Prostate gland (tissue), 2 donors: ENCODE measurements at regions not wholly inside any gene's neighbourhood (a gene's known extent, or its start where the extent isn't known, plus 50 kb on each side); places are given as distances from the start of the nearest gene placed in this dataset.

ENCODE experiments used
- DNase-seq: peaks from one replicate; pipeline ENCODE4 v3.0.0-alpha.2; 2019; ENCODE audit warnings: low spot score
- H3K27ac ChIP-seq, 2 donors: fragments of 200-600 bp; sonication (generic); 2 replicates each; pipeline ENCODE4 v1.5.1; 2017 to 2019
- H3K27me3 ChIP-seq: fragments of 200-600 bp; sonication (generic); replicated peaks from 2 replicates; pipeline ENCODE4 v1.5.1; 2019; ENCODE audit not compliant: insufficient read depth
- H3K36me3 ChIP-seq, 2 donors: fragments of 200-600 bp; sonication (generic); 1 replicate in 1 of 2; 2 replicates in 1 of 2; pipeline versions ENCODE4 v1.5.1 to v1.8.1; 2017 to 2019
- H3K4me1 ChIP-seq: fragments of 200-600 bp; sonication (generic); replicated peaks from 2 replicates; pipeline ENCODE4 v1.5.1; 2019
- H3K4me3 ChIP-seq, 2 donors: fragments of 200-600 bp; sonication (generic); 2 replicates each; pipeline ENCODE4 v1.5.1; 2017 to 2019
- H3K9me3 ChIP-seq: fragments of 200-600 bp; sonication (generic); 2 replicates; pipeline ENCODE4 v1.5.1; 2017
- CTCF ChIP-seq, 4 experiments: fragments of 200-600 bp in 2 of 4; fragments of 450-650 bp in 2 of 4; sonication (generic) in 2 of 4; IDR thresholded peaks; 1 replicate in 3 of 4; 2 replicates in 1 of 4; pipeline ENCODE4 v1.5.1; 2016 to 2019; ENCODE audit warnings: antibody characterized with exemption in 4 of 4, mild to moderate bottlenecking in 2 of 4, moderate library complexity in 2 of 4
- POLR2A ChIP-seq: fragments of 450-650 bp; IDR thresholded peaks from one replicate; pipeline ENCODE4 v1.6.1; 2016; ENCODE audit warnings: antibody characterized with exemption, mild to moderate bottlenecking
- POLR2AphosphoS5 ChIP-seq: sonication (generic); formaldehyde crosslinking; IDR thresholded peaks from one replicate; pipeline ENCODE4 v1.6.1; 2017; ENCODE audit warnings: antibody characterized with exemption
- WGBS: methylation state at CpG from one replicate; pipeline ENCODE4 v1.1.5; 2018; 5-methylcytosine and 5-hydroxymethylcytosine counted together
- intact Hi-C: fragments of 100-400 bp; cut with DNase I; formaldehyde crosslinking; loops from one replicate; pipeline ENCODE4 v1.14.2; 2022

DNA sequence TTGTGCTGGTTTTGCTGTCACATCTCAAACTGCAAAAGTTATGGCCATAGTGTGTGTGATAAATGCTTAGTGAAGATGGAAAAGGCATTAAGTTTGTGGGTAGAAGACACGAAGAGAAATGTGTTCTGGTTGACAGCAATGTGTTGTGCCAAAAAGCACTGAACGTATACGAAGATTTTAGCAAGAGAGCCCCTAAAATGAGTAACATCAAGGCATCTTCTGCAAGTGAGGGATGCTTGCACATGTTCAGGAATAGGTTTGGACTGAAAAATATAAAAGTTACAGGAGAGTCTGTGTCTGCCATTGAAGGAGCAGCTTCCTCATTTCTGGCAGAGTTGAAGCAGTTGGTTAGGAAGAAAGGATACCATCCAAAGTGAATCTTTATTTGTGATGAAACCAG is 167.1 kb downstream of the ADAMTS15 start:
- no peak for DNase-seq
- Histone ChIP-seq H3K27ac (no peak overlapping the region), H3K27me3 (no peaks in the 10 kb centered on the region), H3K4me1 (no peaks in the 10 kb centered on the region), H3K4me3 (no peak overlapping the region), H3K36me3 (no peaks in the 10 kb centered on the region), H3K9me3 (no peaks in the 10 kb centered on the region)
- no peak for TF ChIP-seq POLR2AphosphoS5
- TF ChIP-seq POLR2A, result no peak
- TF ChIP-seq CTCF (IDR thresholded peaks at IDR 0.05), result no peak
- intact Hi-C loops, result no loop called here
- WGBS, result 77% methylated on average over 3 of the region's 3 CpGs

DNA sequence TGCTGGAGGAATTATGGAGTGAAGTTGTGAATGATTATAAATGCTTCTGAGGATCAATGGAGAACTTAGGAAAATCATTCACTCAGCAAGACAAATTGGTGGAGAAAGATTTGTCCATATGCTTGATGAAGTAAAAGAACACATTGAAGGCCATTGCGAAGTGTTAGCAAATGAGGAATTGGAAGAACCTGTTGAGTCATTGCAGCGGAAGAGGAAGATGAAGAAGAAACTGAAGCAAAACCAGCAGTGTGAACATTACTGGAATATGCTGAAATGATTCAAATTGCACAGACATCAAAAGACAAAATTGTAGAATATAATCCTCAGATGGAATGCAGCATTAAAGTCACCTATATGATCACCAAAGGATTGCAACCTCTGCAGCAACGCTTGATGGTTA is 168.1 kb downstream of the ADAMTS15 start:
- no peaks in the 10 kb centered on the region for H3K36me3 ChIP-seq
- no peaks in the 10 kb centered on the region for H3K27me3 ChIP-seq
- H3K9me3 ChIP-seq, result no peaks in the 10 kb centered on the region
- no peak for TF ChIP-seq POLR2AphosphoS5
- no peak for TF ChIP-seq POLR2A
- TF ChIP-seq CTCF (IDR thresholded peaks at IDR 0.05), result no peak
- intact Hi-C loops, result no loop called here
- DNase-seq, result no peak
- no peaks in the 10 kb centered on the region for H3K4me1 ChIP-seq
- H3K4me3 ChIP-seq, result no peak overlapping the region
- no peak overlapping the region for H3K27ac ChIP-seq
- 95% methylated on average over 3 of the region's 3 CpGs for WGBS

DNA sequence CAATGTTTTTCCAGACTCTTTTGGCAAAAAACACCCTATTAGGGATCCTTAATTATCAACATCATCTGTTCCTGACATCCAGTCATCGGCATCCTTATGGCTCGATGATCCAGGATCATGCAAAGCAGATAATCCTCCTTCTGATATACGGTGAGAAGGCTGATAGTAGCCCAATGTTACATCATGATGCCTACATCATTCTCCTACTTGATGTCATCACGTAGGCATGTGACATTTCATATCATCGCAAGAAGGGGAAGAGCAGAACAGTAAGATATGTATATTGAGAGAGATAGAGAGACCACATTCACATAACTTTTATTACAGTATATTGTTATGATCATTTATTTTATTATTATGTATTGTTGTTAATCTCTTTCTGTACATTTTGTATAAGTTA is 168.6 kb downstream of the ADAMTS15 start:
- whole genome bisulfite sequencing, result 89% methylated on average over 5 of the region's 5 CpGs
- H3K4me1 ChIP-seq, result no peaks in the 10 kb centered on the region
- no peaks in the 10 kb centered on the region for H3K27me3 ChIP-seq
- no peaks in the 10 kb centered on the region for H3K9me3 ChIP-seq
- H3K27ac ChIP-seq, result no peak overlapping the region
- no peak for DNase-seq
- H3K36me3 ChIP-seq, result no peaks in the 10 kb centered on the region
- TF ChIP-seq CTCF (IDR thresholded peaks at IDR 0.05) (no peak), POLR2AphosphoS5 (no peak), POLR2A (no peak)
- intact Hi-C loops, result no loop called here
- H3K4me3 ChIP-seq, result no peak overlapping the region

DNA sequence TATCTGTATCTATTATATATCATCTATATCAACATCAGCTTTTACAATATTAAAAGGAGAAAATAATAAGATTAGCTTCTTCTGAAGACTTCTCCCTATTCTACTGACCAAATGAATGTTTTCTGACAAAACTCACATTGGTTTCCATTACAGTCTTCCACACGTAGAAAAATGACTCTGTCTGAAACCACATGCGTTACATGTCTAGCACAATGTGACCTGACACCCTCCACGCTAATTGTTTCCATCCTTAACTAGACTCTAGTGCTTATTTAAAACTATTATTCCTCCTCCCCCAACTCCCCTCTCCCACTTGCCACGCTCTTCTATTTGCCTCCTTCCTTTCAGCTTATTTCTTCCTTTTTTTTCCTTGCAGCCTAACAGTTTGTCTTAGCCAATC is 172.1 kb downstream of the ADAMTS15 start:
- intact Hi-C loops, result loop anchor here (5.0 to 10.0 kb wide), 2 partner anchors 173 to 204 kb away; partner anchors contain the start of gene ADAMTS15
- WGBS, result 91% methylated on average over 4 of the region's 4 CpGs
- no peak for DNase-seq

More for the DNA sequence above, 172.1 kb downstream of the ADAMTS15 start:
- no peaks in the 10 kb centered on the region for H3K9me3 ChIP-seq
- no peaks in the 10 kb centered on the region for H3K27me3 ChIP-seq
- no peak overlapping the region for H3K4me3 ChIP-seq
- H3K4me1 ChIP-seq, result no peaks in the 10 kb centered on the region
- H3K36me3 ChIP-seq, result no peaks in the 10 kb centered on the region
- no peak overlapping the region for H3K27ac ChIP-seq
- no peak for TF ChIP-seq CTCF (IDR thresholded peaks at IDR 0.05)
- no peak for TF ChIP-seq POLR2AphosphoS5
- no peak for TF ChIP-seq POLR2A
